OCI-LY1 (cell line): ENCODE measurements at regions not wholly inside any gene's neighbourhood (a gene's known extent, or its start where the extent isn't known, plus 50 kb on each side); places are given as distances from the start of the nearest gene placed in this dataset.

Experiments
- EZH2 ChIP-seq: fragments of 200-600 bp; sonication (generic), shearing (Covaris generic); IDR thresholded peaks from 2 replicates; pipeline ENCODE4 v1.8.0; 2017; ENCODE audit warnings: borderline replicate concordance, mixed run types, mild to moderate bottlenecking, antibody characterized with exemption, low read length, moderate library complexity, mixed read lengths
- TF ChIP-seq, protein P1 (sequence below): fragments of 200-600 bp; sonication (generic), shearing (Covaris generic); IDR thresholded peaks from 2 replicates; pipeline ENCODE4 v1.5.1; 2017; ENCODE audit warnings: mild to moderate bottlenecking, antibody characterized with exemption, low read length, moderate library complexity, mixed read lengths

DNA sequence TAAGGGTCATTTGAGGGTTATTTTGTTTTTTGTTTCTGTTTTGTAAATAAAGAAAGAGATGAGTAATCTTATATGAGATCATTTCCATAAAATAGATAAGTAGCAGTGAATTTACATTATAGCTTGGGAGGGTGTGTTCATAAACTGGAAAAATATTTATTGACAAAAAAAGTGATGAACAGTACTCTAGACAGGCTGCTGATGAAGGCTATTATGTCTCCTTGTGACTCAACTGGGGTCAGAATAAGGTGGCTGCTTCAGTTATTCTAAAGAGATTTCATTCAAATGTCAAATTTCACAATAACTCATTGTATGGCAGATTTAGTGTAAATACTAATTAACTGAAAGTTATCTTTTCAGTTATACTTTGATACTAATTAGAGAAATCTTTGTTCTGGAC is 251.1 kb upstream of the CMC1 start:
- TF ChIP-seq, protein P1, sequence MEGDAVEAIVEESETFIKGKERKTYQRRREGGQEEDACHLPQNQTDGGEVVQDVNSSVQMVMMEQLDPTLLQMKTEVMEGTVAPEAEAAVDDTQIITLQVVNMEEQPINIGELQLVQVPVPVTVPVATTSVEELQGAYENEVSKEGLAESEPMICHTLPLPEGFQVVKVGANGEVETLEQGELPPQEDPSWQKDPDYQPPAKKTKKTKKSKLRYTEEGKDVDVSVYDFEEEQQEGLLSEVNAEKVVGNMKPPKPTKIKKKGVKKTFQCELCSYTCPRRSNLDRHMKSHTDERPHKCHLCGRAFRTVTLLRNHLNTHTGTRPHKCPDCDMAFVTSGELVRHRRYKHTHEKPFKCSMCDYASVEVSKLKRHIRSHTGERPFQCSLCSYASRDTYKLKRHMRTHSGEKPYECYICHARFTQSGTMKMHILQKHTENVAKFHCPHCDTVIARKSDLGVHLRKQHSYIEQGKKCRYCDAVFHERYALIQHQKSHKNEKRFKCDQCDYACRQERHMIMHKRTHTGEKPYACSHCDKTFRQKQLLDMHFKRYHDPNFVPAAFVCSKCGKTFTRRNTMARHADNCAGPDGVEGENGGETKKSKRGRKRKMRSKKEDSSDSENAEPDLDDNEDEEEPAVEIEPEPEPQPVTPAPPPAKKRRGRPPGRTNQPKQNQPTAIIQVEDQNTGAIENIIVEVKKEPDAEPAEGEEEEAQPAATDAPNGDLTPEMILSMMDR: no peak
- no peak for TF ChIP-seq EZH2
